Mesenchymal stem cell (in vitro differentiated cells and primary cell): ENCODE measurements at regions not wholly inside any gene's neighbourhood (a gene's known extent, or its start where the extent isn't known, plus 50 kb on each side); places are given as distances from the start of the nearest gene placed in this dataset.

ENCODE experiments used
- DNase-seq: peaks from one replicate; pipeline ENCODE4 v3.0.0-alpha.2; 2013
- H2AFZ ChIP-seq: one replicate; pipeline ENCODE4 v1.6.1; 2013; ENCODE audit warnings: low read depth, mild to moderate bottlenecking, control low read depth, inconsistent platforms, low read length, moderate library complexity
- H2AK5ac ChIP-seq: 2 replicates; pipeline ENCODE4 v1.6.1; 2013; ENCODE audit warnings: low read length, moderate library complexity, mild to moderate bottlenecking, inconsistent platforms; ENCODE audit not compliant: severe bottlenecking
- H2BK120ac ChIP-seq: one replicate; pipeline ENCODE4 v1.6.1; 2013; ENCODE audit warnings: low read depth, mild to moderate bottlenecking, inconsistent platforms, low read length, moderate library complexity
- H2BK12ac ChIP-seq, 2 experiments: one replicate each; pipeline ENCODE4 v1.6.1; 2013; ENCODE audit warnings: inconsistent platforms in 2 of 2, low read length in 2 of 2, mild to moderate bottlenecking in 2 of 2, moderate library complexity in 2 of 2, control low read depth in 1 of 2
- H2BK15ac ChIP-seq: one replicate; pipeline ENCODE4 v1.6.1; 2013; ENCODE audit warnings: mild to moderate bottlenecking, low read depth, inconsistent platforms; ENCODE audit not compliant: poor library complexity, severe bottlenecking
- H2BK5ac ChIP-seq: 2 replicates; pipeline ENCODE4 v1.6.1; 2013; ENCODE audit warnings: low read depth, mild to moderate bottlenecking, low read length, control low read depth, inconsistent platforms; ENCODE audit not compliant: poor library complexity, severe bottlenecking
- H3K14ac ChIP-seq, 2 experiments: one replicate each; pipeline ENCODE4 v1.6.1; 2013; ENCODE audit warnings: inconsistent platforms in 2 of 2, low read length in 2 of 2, control low read depth in 1 of 2, mild to moderate bottlenecking in 1 of 2, moderate library complexity in 1 of 2
- H3K18ac ChIP-seq, 2 experiments: one replicate each; pipeline ENCODE4 v1.6.1; 2013; ENCODE audit warnings: inconsistent platforms in 2 of 2, low read length in 2 of 2, control low read depth in 1 of 2, low read depth in 1 of 2, mild to moderate bottlenecking in 1 of 2
- H3K23ac ChIP-seq, 2 experiments: one replicate each; pipeline ENCODE4 v1.6.1; 2013; ENCODE audit warnings: inconsistent platforms in 2 of 2, low read length in 2 of 2, mild to moderate bottlenecking in 2 of 2, moderate library complexity in 2 of 2, control low read depth in 1 of 2
- H3K27ac ChIP-seq: 2 replicates; pipeline ENCODE4 v1.5.1; 2013; ENCODE audit warnings: mild to moderate bottlenecking, moderate library complexity, low read length, control low read depth, inconsistent platforms; ENCODE audit not compliant: poor library complexity, severe bottlenecking
- H3K27me3 ChIP-seq, 2 experiments: 2 replicates each; pipeline versions ENCODE4 v1.6.1 to v1.7.0; 2013; ENCODE audit warnings: low read length in 2 of 2, mild to moderate bottlenecking in 2 of 2, moderate library complexity in 2 of 2, control low read depth in 1 of 2, inconsistent platforms in 1 of 2; ENCODE audit not compliant: control insufficient read depth in 1 of 2, insufficient read depth in 1 of 2
- H3K36me3 ChIP-seq, 2 experiments: 2 replicates each; pipeline versions ENCODE4 v1.6.1 to v1.7.0; 2013; ENCODE audit warnings: low read length in 2 of 2, control low read depth in 1 of 2, inconsistent platforms in 1 of 2, low read depth in 1 of 2, mild to moderate bottlenecking in 1 of 2; ENCODE audit not compliant: insufficient read depth in 2 of 2, control insufficient read depth in 1 of 2
- H3K4ac ChIP-seq, 2 experiments: one replicate each; pipeline ENCODE4 v1.6.1; 2013; ENCODE audit warnings: inconsistent platforms in 2 of 2, low read length in 2 of 2, mild to moderate bottlenecking in 2 of 2, moderate library complexity in 2 of 2, control low read depth in 1 of 2, low read depth in 1 of 2
- H3K4me1 ChIP-seq: 2 replicates; pipeline ENCODE4 v1.6.1; 2013; ENCODE audit warnings: low read depth, low read length, control low read depth; ENCODE audit not compliant: control insufficient read depth, insufficient read depth
- H3K4me2 ChIP-seq: 2 replicates; pipeline ENCODE4 v1.6.1; 2013; ENCODE audit warnings: low read length, mild to moderate bottlenecking, inconsistent platforms; ENCODE audit not compliant: poor library complexity, severe bottlenecking
- H3K4me3 ChIP-seq, 2 experiments: 2 replicates each; pipeline versions ENCODE4 v1.5.1 to v1.7.0; 2013; ENCODE audit warnings: low read length in 2 of 2, mild to moderate bottlenecking in 2 of 2, control low read depth in 1 of 2, low read depth in 1 of 2; ENCODE audit not compliant: insufficient read depth in 1 of 2
- H3K79me1 ChIP-seq: replicated peaks from 2 replicates; pipeline ENCODE4 v1.6.1; 2013; ENCODE audit warnings: mild to moderate bottlenecking, control low read depth, low read length, inconsistent platforms; ENCODE audit not compliant: poor library complexity, severe bottlenecking
- H3K9ac ChIP-seq: 2 replicates; pipeline ENCODE4 v1.7.0; 2013; ENCODE audit warnings: mild to moderate bottlenecking, low read length, moderate library complexity
- H3K9me3 ChIP-seq: 2 replicates; pipeline ENCODE4 v1.7.0; 2013; ENCODE audit warnings: mild to moderate bottlenecking, low read length; ENCODE audit not compliant: control insufficient read depth
- H4K8ac ChIP-seq: one replicate; pipeline ENCODE4 v1.6.1; 2013; ENCODE audit warnings: inconsistent platforms, mild to moderate bottlenecking, low read length, moderate library complexity
- H4K91ac ChIP-seq: one replicate; pipeline ENCODE4 v1.6.1; 2013; ENCODE audit warnings: mild to moderate bottlenecking, low read length, inconsistent platforms
- WGBS: methylation state at CpG from one replicate; pipeline ENCODE4 v1.1.7; 2013; ENCODE audit warnings: mixed read lengths; 5-methylcytosine and 5-hydroxymethylcytosine counted together

DNA sequence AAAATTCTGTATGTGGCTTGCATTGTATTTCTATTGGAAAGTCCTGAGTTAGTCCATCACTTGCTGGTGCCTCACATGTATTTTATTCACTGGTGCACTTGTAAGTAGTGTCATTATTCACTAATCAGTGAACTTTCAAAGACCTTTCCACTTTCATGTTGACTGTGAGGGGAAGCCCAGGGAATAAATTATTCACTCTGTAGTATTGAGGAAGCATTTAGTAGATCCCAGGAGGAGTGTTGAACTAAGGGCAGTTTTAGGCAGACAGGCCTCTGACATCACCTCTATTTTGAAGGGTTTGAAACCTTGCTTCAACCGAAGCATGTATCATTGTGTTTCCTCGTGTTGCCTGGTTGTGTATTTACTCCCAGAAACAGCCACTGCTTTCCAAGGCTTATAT is 705.4 kb upstream of the RIOK2 start:
- WGBS, result no CpG with 5 or more reads among the region's 2 CpGs
- Histone ChIP-seq H3K79me1 (no peaks in the 10 kb centered on the region), H3K9me3 (no peaks in the 10 kb centered on the region), H3K27ac (no peak overlapping the region), H3K36me3 (no peaks in the 10 kb centered on the region), H2AK5ac (no peak overlapping the region), H2BK120ac (no peak overlapping the region), H3K4me2 (no peak overlapping the region), H3K27me3 (no peaks in the 10 kb centered on the region), H3K4me3 (no peak overlapping the region), H2BK15ac (no peak overlapping the region), H3K9ac (no peak overlapping the region), H4K8ac (no peak overlapping the region), H3K4ac (no peak overlapping the region), H3K4me1 (no peaks in the 10 kb centered on the region), H2BK12ac (no peak overlapping the region), H3K23ac (no peak overlapping the region), H4K91ac (no peak overlapping the region), H3K14ac (no peak overlapping the region), H2BK5ac (no peak overlapping the region), H2AFZ (no peak overlapping the region), H3K18ac (no peak overlapping the region)
- no peak for DNase-seq

DNA sequence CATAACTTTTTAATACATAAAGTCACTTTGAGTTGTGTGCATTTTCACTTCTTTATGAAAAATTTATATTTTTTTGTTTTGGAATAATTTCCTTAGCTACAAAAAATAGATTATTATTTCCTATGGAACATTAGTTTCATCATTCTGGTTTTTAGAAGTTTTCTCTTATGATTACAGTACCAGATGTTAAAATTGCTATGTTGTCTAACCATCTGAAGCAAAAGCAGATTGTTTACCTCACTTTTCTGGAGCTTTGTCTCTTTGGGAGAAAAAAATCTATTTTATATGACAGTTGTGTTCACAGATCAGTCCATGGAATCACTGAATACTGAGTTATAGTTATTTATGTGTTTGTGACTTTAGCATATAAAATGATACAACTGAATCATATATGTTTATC is 708.9 kb upstream of the RIOK2 start:
- Histone ChIP-seq H3K18ac (no peak overlapping the region), H3K9ac (no peak overlapping the region), H2BK12ac (no peak overlapping the region)

DNA sequence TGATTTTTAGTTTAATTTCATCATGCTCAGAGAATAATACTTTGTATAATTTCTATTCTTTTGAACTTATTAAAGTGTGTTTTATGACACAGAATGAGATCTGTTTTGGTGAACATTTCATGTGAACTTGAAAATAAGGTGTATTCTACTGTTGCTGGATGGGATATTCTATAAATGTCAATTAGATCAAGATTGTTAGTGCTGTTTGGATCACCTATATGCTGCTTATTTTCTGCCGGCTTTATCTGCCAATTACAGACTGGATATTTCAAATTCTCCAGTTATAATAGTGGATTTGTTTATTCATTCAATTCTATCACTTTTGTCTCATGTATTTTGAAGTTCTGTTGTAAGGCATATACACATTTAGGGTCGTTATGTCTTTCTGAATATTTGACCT is 720.7 kb upstream of the RIOK2 start:
- H3K36me3 ChIP-seq, result no peaks in the 10 kb centered on the region
- no peak overlapping the region for H3K9ac ChIP-seq
- H3K9me3 ChIP-seq, result peaks cover 23% of the 10 kb centered on the region
- no peaks in the 10 kb centered on the region for H3K79me1 ChIP-seq
- WGBS, result no CpG with 5 or more reads among the region's 2 CpGs
- H2AK5ac ChIP-seq, result no peak overlapping the region
- no peak overlapping the region for H3K4me3 ChIP-seq
- no peak overlapping the region for H2BK15ac ChIP-seq
- H3K4ac ChIP-seq, result no peak overlapping the region
- no peak overlapping the region for H3K18ac ChIP-seq
- no peak overlapping the region for H4K8ac ChIP-seq
- H3K23ac ChIP-seq, result no peak overlapping the region
- no peak overlapping the region for H3K14ac ChIP-seq
- H3K27ac ChIP-seq, result no peak overlapping the region
- no peak overlapping the region for H3K4me2 ChIP-seq
- no peaks in the 10 kb centered on the region for H3K27me3 ChIP-seq
- H2AFZ ChIP-seq, result no peak overlapping the region
- no peak for DNase-seq
- H2BK12ac ChIP-seq, result no peak overlapping the region
- H3K4me1 ChIP-seq, result no peaks in the 10 kb centered on the region
- no peak overlapping the region for H2BK120ac ChIP-seq
- no peak overlapping the region for H4K91ac ChIP-seq
- no peak overlapping the region for H2BK5ac ChIP-seq

More for the DNA sequence above, 708.9 kb upstream of the RIOK2 start:
- no peak overlapping the region for H3K14ac ChIP-seq
- no peak overlapping the region for H2BK120ac ChIP-seq
- H4K91ac ChIP-seq, result no peak overlapping the region
- no peak overlapping the region for H3K4me3 ChIP-seq
- no peak overlapping the region for H3K4me2 ChIP-seq
- no peak overlapping the region for H2AK5ac ChIP-seq
- no peaks in the 10 kb centered on the region for H3K4me1 ChIP-seq
- no peak for DNase-seq
- no peak overlapping the region for H3K27ac ChIP-seq
- no peak overlapping the region for H2AFZ ChIP-seq
- no peaks in the 10 kb centered on the region for H3K27me3 ChIP-seq
- no peaks in the 10 kb centered on the region for H3K36me3 ChIP-seq
- no peak overlapping the region for H4K8ac ChIP-seq
- H3K9me3 ChIP-seq, result no peaks in the 10 kb centered on the region
- no peak overlapping the region for H2BK15ac ChIP-seq
- H3K23ac ChIP-seq, result no peak overlapping the region
- no peak overlapping the region for H2BK5ac ChIP-seq
- H3K4ac ChIP-seq, result no peak overlapping the region
- H3K79me1 ChIP-seq, result no peaks in the 10 kb centered on the region

DNA sequence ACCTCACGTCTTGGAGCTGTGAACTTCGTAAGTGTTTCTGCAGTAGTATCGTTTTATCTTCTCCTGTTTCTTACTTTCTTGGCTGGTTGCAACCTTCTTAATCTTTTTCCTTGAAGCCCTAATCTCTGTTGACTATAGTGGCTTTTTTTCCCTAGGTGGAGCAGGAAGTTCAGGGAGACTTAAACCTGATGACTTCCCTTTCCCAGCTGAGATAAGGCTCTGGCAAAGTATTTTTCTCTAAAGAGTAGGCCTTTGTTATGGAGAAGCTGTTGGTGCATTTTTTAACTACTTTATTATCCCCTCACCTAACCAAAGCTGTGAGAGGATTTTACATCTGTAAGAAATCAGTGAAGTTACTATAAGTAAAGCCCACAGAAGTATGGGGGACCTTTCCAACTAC is 723.1 kb upstream of the RIOK2 start:
- no peak overlapping the region for H2BK15ac ChIP-seq
- H3K79me1 ChIP-seq, result no peaks in the 10 kb centered on the region
- H3K4me2 ChIP-seq, result no peak overlapping the region
- no peaks in the 10 kb centered on the region for H3K27me3 ChIP-seq
- no peak overlapping the region for H3K23ac ChIP-seq
- no peaks in the 10 kb centered on the region for H3K36me3 ChIP-seq
- no peak overlapping the region for H3K4me3 ChIP-seq
- H2AFZ ChIP-seq, result no peak overlapping the region
- no peak overlapping the region for H3K27ac ChIP-seq
- no peak overlapping the region for H3K14ac ChIP-seq
- no peak overlapping the region for H3K9ac ChIP-seq
- no CpG with 5 or more reads among the region's 3 CpGs for WGBS
- H3K18ac ChIP-seq, result no peak overlapping the region
- no peak overlapping the region for H4K8ac ChIP-seq
- no peak overlapping the region for H2BK120ac ChIP-seq
- H2BK5ac ChIP-seq, result no peak overlapping the region
- no peak for DNase-seq
- H3K4ac ChIP-seq, result no peak overlapping the region
- H2BK12ac ChIP-seq, result no peak overlapping the region
- H3K4me1 ChIP-seq, result no peaks in the 10 kb centered on the region
- peaks cover 23% of the 10 kb centered on the region for H3K9me3 ChIP-seq
- H4K91ac ChIP-seq, result no peak overlapping the region
- no peak overlapping the region for H2AK5ac ChIP-seq
